ENCODE measurements at regions not wholly inside any gene's neighbourhood (a gene's known extent, or its start where the extent isn't known, plus 50 kb on each side); places are given as distances from the start of the nearest gene placed in this dataset.

DNA sequence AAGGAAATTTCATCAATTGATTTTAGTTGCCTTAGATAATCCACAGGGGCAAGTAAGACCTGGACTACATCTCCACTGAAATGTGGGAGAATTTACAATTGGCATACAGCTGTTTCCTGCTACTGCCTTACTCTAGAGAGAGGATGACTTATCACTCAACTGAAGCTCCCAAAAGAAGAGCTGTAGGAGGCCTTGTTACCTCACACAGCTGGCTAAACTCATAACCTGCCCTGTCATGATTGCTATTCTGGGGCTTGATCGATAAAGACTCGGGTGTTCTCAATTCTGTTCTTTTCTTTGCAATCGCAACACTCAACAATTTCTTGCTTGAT, 1396.4 kb downstream of the EFNB2 start:
- H3K27ac ChIP-seq (ENCODE audit: poor library complexity, severe bottlenecking), result no peak overlapping the region
- DNase-seq (ENCODE audit: low spot score) (no peak), ATAC-seq (ENCODE audit: low read depth) (no peak)
- TF ChIP-seq, protein P1, sequence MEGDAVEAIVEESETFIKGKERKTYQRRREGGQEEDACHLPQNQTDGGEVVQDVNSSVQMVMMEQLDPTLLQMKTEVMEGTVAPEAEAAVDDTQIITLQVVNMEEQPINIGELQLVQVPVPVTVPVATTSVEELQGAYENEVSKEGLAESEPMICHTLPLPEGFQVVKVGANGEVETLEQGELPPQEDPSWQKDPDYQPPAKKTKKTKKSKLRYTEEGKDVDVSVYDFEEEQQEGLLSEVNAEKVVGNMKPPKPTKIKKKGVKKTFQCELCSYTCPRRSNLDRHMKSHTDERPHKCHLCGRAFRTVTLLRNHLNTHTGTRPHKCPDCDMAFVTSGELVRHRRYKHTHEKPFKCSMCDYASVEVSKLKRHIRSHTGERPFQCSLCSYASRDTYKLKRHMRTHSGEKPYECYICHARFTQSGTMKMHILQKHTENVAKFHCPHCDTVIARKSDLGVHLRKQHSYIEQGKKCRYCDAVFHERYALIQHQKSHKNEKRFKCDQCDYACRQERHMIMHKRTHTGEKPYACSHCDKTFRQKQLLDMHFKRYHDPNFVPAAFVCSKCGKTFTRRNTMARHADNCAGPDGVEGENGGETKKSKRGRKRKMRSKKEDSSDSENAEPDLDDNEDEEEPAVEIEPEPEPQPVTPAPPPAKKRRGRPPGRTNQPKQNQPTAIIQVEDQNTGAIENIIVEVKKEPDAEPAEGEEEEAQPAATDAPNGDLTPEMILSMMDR (IDR thresholded peaks at IDR 0.05; ENCODE audit: poor library complexity, severe bottlenecking), result no peak
- H3K36me3 ChIP-seq (ENCODE audit: low read depth), result no peaks in the 10 kb centered on the region
- no peaks in the 10 kb centered on the region for H3K27me3 ChIP-seq (ENCODE audit: insufficient read depth, poor library complexity, severe bottlenecking)
- no peaks in the 10 kb centered on the region for H3K4me1 ChIP-seq (ENCODE audit: insufficient read depth, poor library complexity, severe bottlenecking)
- H3K9me3 ChIP-seq (ENCODE audit: severe bottlenecking), result no peaks in the 10 kb centered on the region
- H3K4me3 ChIP-seq (ENCODE audit: severe bottlenecking), result no peak overlapping the region

DNA sequence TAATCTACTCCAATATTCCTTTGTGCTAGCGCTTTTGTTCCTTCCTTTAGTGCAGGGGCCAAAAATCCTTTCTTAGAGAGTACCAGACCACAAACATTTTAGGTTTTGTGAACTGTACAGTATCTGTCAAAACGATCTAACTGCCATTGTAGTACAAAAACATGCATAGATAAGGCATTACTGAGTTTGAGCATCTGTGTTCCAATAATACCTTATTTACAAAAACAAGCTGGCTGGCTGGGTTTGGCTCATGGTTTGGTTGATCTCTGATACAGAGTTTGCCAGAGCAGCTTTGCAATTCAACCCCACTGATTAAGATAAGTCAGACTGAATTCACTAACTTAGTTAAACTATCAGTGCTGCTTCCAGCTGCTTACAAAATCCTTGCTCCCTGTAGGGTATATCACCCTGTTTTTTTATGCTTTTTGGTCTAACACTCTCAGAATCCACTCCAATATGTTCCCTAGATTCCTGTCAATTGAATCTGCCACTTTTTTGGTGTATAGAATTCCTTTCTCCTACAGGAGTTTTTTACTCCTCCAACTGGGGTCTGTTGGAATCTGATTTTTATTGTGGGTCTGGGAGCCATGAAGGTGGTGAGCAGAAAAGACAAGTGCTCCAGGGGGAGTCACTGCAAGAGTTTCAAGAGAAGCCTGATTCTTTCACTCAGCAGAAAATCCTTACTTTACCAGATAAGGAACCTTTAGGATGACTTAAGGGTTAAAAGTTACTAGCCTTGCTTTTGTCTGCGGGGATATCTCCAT, 1399.4 kb downstream of the EFNB2 start:
- H3K36me3 ChIP-seq (ENCODE audit: low read depth), result no peaks in the 10 kb centered on the region
- H3K9me3 ChIP-seq (ENCODE audit: severe bottlenecking), result no peaks in the 10 kb centered on the region
- H3K27me3 ChIP-seq (ENCODE audit: insufficient read depth, poor library complexity, severe bottlenecking), result no peaks in the 10 kb centered on the region
- ATAC-seq (ENCODE audit: low read depth) (no peak), DNase-seq (ENCODE audit: low spot score) (no peak)
- H3K4me3 ChIP-seq (ENCODE audit: severe bottlenecking), result no peak overlapping the region
- no peaks in the 10 kb centered on the region for H3K4me1 ChIP-seq (ENCODE audit: insufficient read depth, poor library complexity, severe bottlenecking)
- H3K27ac ChIP-seq (ENCODE audit: poor library complexity, severe bottlenecking), result no peak overlapping the region
- TF ChIP-seq, protein P1 (IDR thresholded peaks at IDR 0.05; ENCODE audit: poor library complexity, severe bottlenecking), result no peak

DNA sequence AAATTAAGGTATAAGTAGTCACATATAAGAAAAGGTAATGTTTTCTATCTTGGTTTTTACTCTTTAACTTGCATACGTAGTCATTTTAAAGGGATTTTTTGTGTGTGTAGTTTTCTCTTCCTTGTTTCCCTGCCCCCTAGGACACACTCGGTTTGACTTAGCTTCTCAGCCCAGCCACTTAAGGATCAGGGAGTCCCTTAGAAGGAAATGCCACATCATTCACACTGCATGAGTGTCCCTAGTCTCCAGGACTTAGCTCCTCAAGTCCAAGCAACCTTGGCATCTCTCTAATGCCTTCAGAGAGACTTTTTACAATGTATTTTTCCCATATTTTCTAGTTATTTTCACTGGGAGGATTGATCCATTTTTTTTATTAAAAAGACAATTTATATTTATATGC, 1407.7 kb downstream of the EFNB2 start:
- no peak overlapping the region for H3K4me3 ChIP-seq (ENCODE audit: severe bottlenecking)
- H3K27ac ChIP-seq (ENCODE audit: poor library complexity, severe bottlenecking), result no peak overlapping the region
- no peaks in the 10 kb centered on the region for H3K4me1 ChIP-seq (ENCODE audit: insufficient read depth, poor library complexity, severe bottlenecking)
- DNase-seq (ENCODE audit: low spot score) (no peak), ATAC-seq (ENCODE audit: low read depth) (no peak)
- H3K9me3 ChIP-seq (ENCODE audit: severe bottlenecking), result no peaks in the 10 kb centered on the region
- H3K27me3 ChIP-seq (ENCODE audit: insufficient read depth, poor library complexity, severe bottlenecking), result no peaks in the 10 kb centered on the region
- no peaks in the 10 kb centered on the region for H3K36me3 ChIP-seq (ENCODE audit: low read depth)
- TF ChIP-seq, protein P1 (IDR thresholded peaks at IDR 0.05; ENCODE audit: poor library complexity, severe bottlenecking), result no peak

DNA sequence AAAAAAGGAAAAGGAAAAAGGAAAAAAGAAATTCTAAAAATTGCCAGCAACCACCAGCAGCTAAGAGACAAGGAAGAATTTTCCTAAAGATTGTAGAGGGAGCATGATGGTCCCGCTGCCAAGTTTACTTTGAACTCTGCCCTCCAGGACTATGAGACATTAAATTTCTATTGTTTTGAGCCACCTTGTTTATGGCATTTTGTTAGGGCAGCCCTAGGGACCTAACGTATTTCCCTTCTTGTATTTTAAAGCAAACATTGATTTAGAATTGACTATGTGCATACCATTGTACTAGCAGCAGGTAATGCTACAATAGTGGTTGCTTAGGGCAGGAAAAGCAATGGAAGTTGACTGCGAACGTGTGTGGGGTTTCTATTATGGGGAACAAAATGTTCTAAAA, 1414.2 kb downstream of the EFNB2 start:
- Histone ChIP-seq H3K4me3 (ENCODE audit: severe bottlenecking) (no peak overlapping the region), H3K36me3 (ENCODE audit: low read depth) (no peaks in the 10 kb centered on the region), H3K27ac (ENCODE audit: poor library complexity, severe bottlenecking) (no peak overlapping the region), H3K9me3 (ENCODE audit: severe bottlenecking) (no peaks in the 10 kb centered on the region), H3K27me3 (ENCODE audit: insufficient read depth, poor library complexity, severe bottlenecking) (no peaks in the 10 kb centered on the region), H3K4me1 (ENCODE audit: insufficient read depth, poor library complexity, severe bottlenecking) (no peaks in the 10 kb centered on the region)
- ATAC-seq (ENCODE audit: low read depth), result no peak
- TF ChIP-seq, protein P1 (IDR thresholded peaks at IDR 0.05; ENCODE audit: poor library complexity, severe bottlenecking), result no peak
- DNase-seq (ENCODE audit: low spot score), result no peak

DNA sequence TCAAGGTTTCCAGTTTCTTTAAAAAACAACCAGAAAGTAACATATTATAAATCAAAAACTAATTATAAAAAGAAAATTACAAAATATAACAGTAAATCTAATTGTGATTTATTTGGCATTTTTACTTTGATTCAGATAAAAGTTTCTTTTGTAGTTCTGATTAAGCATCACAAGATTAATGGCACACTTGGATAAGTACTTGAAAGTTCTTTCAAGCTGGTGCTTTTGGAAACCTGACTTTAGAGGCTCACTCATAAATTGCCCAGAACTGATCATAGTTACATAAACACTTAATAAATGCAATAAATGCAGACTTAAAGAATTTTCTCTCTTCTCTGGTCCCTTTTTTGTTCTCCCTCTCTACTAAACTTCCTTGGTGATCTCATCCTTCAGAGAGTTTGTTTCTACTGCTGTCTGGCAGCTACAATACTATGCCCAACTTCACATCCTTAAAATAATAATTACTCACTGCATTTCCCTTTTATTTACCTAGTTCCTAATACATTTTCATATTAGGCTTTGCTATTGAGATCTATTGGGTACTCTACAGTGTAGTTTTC, 1417.0 kb downstream of the EFNB2 start:
- H3K27ac ChIP-seq (ENCODE audit: poor library complexity, severe bottlenecking), result no peak overlapping the region
- no peak overlapping the region for H3K4me3 ChIP-seq (ENCODE audit: severe bottlenecking)
- H3K27me3 ChIP-seq (ENCODE audit: insufficient read depth, poor library complexity, severe bottlenecking), result no peaks in the 10 kb centered on the region
- no peak for DNase-seq (ENCODE audit: low spot score)
- H3K36me3 ChIP-seq (ENCODE audit: low read depth), result no peaks in the 10 kb centered on the region
- no peak for ATAC-seq (ENCODE audit: low read depth)
- H3K9me3 ChIP-seq (ENCODE audit: severe bottlenecking), result no peaks in the 10 kb centered on the region
- no peaks in the 10 kb centered on the region for H3K4me1 ChIP-seq (ENCODE audit: insufficient read depth, poor library complexity, severe bottlenecking)
- TF ChIP-seq, protein P1 (IDR thresholded peaks at IDR 0.05; ENCODE audit: poor library complexity, severe bottlenecking), result no peak

Data from RWPE2 (cell line).